PC-3 (cell line): ENCODE measurements at regions not wholly inside any gene's neighbourhood (a gene's known extent, or its start where the extent isn't known, plus 50 kb on each side); places are given as distances from the start of the nearest gene placed in this dataset.

Source experiments
- EZH2 ChIP-seq: fragments of 300-600 bp; sonication (generic); IDR thresholded peaks from one replicate; pipeline ENCODE4 v1.6.1; 2017; ENCODE audit warnings: antibody characterized with exemption, mild to moderate bottlenecking, low read length; ENCODE audit not compliant: unreplicated experiment
- EZH2phosphoT487 ChIP-seq: fragments of 300-600 bp; sonication (generic); IDR thresholded peaks from 2 replicates; pipeline ENCODE4 v1.6.1; 2018; ENCODE audit warnings: mild to moderate bottlenecking, antibody characterized with exemption, low read length, borderline replicate concordance
- TF ChIP-seq, protein P1 (sequence below): fragments of 300-600 bp; sonication (generic); conservative IDR thresholded peaks from 2 replicates; pipeline ENCODE4 v1.5.1; 2017; ENCODE audit warnings: antibody characterized with exemption, low read depth, mild to moderate bottlenecking, low read length

DNA sequence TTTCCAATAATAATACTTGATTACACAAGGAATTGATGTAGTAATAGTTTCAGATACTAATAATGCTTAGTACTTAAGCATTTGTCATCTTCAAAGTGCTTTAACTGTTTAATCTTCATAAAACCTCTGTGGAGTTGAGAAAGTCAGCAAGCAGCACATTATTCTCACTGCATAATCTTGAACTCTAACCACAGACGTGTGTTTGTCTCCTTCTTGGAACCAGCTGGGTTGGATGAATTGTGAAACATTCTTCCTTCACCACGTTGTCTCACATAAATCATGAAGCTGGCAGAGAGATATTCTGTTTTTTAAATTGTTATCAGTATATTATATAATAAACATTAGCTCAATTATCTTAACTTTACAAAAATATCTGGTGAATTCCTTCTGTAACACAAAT lies 55.1 kb upstream of the LDAH start:
- TF ChIP-seq, protein P1, sequence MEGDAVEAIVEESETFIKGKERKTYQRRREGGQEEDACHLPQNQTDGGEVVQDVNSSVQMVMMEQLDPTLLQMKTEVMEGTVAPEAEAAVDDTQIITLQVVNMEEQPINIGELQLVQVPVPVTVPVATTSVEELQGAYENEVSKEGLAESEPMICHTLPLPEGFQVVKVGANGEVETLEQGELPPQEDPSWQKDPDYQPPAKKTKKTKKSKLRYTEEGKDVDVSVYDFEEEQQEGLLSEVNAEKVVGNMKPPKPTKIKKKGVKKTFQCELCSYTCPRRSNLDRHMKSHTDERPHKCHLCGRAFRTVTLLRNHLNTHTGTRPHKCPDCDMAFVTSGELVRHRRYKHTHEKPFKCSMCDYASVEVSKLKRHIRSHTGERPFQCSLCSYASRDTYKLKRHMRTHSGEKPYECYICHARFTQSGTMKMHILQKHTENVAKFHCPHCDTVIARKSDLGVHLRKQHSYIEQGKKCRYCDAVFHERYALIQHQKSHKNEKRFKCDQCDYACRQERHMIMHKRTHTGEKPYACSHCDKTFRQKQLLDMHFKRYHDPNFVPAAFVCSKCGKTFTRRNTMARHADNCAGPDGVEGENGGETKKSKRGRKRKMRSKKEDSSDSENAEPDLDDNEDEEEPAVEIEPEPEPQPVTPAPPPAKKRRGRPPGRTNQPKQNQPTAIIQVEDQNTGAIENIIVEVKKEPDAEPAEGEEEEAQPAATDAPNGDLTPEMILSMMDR, result no peak
- TF ChIP-seq EZH2 (no peak), EZH2phosphoT487 (no peak)
